ENCODE measurements at regions not wholly inside any gene's neighbourhood (a gene's known extent, or its start where the extent isn't known, plus 50 kb on each side); places are given as distances from the start of the nearest gene placed in this dataset.

DNA sequence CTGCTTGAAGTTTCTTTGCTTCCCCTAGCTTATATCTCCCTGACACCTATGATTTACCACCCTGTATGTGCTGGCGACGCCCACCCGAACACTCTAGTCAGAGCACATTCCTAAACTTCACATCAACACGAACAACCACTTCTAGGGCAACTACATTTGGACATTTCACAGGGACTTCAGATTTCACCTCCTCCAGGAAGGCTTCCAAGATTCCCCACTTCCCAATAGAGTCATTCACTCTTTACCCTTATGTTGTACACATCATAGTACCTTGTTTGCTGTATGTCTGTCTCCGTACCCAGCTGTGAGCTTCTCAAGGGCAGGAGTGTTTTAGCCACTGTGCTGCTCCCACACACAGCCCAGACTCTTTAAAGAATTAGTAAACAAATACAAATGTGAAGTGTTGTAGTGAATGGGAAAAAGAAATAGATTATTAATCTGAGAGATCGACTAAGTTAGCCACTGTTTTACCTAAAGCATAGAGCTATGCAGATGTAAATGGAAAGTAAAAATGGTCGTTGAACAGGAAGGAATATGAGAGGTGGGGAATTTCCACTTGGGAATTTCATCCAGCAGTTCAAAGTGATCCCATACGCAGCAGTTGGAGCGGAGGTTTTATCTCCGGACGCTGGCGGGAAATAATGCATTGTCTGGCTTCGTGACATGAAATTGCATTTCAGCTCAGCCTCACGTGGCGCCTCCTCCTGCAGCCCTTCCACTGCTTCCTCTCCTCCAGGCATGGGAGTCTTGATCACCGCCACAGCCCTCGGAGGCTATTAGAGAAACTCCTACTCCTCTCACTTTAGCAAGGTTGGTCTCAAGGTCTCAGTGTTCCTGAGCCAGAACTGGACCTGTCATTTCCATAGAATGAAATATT, 233.4 kb upstream of the COPS8 start:
- TF ChIP-seq EP300 (IDR thresholded peaks at IDR 0.05), result no peak
- TF ChIP-seq CTCF (IDR thresholded peaks at IDR 0.05), result no peak
- TF ChIP-seq POLR2A (IDR thresholded peaks at IDR 0.05), result no peak

All from ovary (tissue), 3 donors.